ENCODE measurements at regions not wholly inside any gene's neighbourhood (a gene's known extent, or its start where the extent isn't known, plus 50 kb on each side); places are given as distances from the start of the nearest gene placed in this dataset.

DNA sequence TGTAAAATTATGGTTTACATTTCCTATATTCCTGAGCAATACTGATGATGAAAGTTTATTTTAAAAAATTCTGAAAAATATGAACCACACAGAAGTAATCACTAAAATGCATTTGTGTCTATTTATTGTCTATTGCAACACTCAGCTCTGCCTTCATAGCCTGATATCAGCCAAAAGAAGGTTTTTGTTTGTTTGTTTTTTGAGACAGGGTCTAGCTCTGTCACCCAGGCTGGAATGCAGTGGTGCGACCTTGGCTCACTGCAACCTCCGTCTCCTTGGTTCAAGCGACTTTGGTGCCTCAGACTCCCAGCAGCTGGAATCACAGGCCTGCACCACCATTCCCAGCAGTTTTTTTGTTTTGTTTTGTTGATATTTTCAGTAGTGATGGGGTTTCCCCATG lies 1560.2 kb downstream of the SI start:
- TF ChIP-seq CTCF (IDR thresholded peaks at IDR 0.05) (no peak), ZFX (IDR thresholded peaks at IDR 0.05; ENCODE audit: borderline replicate concordance) (no peak)
